Activated T-cell treated with anti-CD3 and anti-CD28 coated beads, Interleukin-2, amount 50 U/mL, for 24 hours (primary cell): ENCODE measurements at regions not wholly inside any gene's neighbourhood (a gene's known extent, or its start where the extent isn't known, plus 50 kb on each side); places are given as distances from the start of the nearest gene placed in this dataset.

Source experiments
- DNase-seq: peaks from one replicate; pipeline ENCODE4 v3.0.0-alpha.2; 2020
- H3K27ac Mint-ChIP-seq: 2 replicates; pipeline ENCODE4 v1.8.0; 2020; ENCODE audit warnings: mild to moderate bottlenecking, mixed read lengths
- H3K27me3 Mint-ChIP-seq: 2 replicates; pipeline ENCODE4 v1.8.0; 2020; ENCODE audit warnings: mixed read lengths
- H3K36me3 Mint-ChIP-seq: 2 replicates; pipeline ENCODE4 v1.8.0; 2020; ENCODE audit warnings: low read depth, mixed read lengths
- H3K4me1 Mint-ChIP-seq: 2 replicates; pipeline ENCODE4 v1.8.0; 2020; ENCODE audit warnings: low read depth, mixed read lengths
- H3K4me3 Mint-ChIP-seq: 2 replicates; pipeline ENCODE4 v1.8.0; 2020; ENCODE audit warnings: mild to moderate bottlenecking, moderate library complexity, mixed read lengths
- H3K9me3 Mint-ChIP-seq: 2 replicates; pipeline ENCODE4 v1.8.0; 2020; ENCODE audit warnings: mixed read lengths

DNA sequence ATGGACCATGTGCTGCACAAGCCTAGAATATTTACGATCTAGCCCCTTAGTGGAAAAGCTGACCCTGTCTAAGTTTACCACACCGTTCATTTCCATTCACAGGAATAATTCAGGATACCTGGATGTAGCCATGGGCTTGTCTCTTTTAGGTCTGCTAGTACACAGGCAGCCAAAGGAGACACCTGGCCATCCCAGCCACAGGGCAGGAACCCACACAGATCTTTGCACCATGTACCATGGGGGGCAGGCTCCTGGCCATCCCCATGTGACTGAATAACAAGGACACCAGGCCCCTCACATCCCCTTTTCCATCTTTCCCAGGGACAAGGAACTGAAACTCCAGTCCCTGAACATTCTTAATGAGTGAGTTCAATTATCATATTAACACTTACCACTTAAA is 467.3 kb upstream of the MYT1L start:
- no peaks in the 10 kb centered on the region for H3K36me3 Mint-ChIP-seq
- no peak overlapping the region for H3K4me3 Mint-ChIP-seq
- H3K9me3 Mint-ChIP-seq = peaks cover 2% of the 10 kb centered on the region
- H3K27ac Mint-ChIP-seq = no peak overlapping the region
- peaks cover 7% of the 10 kb centered on the region for H3K27me3 Mint-ChIP-seq
- no peak for DNase-seq
- H3K4me1 Mint-ChIP-seq = no peaks in the 10 kb centered on the region

DNA sequence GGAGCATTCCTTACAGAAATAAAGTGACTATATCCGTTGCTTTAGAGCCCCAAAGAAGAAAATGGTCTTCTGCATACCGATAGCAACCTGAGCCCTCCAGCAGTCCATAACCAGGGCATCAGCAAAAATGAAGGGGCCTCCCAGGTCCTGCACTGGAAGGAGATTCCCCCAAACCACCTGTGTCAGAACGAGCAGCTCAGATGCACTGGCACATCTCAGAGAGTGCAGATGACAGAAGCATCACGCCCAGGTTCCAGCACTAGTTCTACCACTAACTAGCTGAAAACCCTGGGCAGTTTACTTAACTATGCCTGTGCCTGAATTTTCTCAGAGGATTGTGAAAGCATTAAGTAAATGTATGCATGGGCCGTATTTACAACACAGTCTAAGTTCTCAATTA is 466.7 kb upstream of the MYT1L start:
- H3K9me3 Mint-ChIP-seq = peaks cover 2% of the 10 kb centered on the region
- H3K27me3 Mint-ChIP-seq = peaks cover 7% of the 10 kb centered on the region
- H3K27ac Mint-ChIP-seq = no peak overlapping the region
- H3K4me3 Mint-ChIP-seq = no peak overlapping the region
- H3K36me3 Mint-ChIP-seq = no peaks in the 10 kb centered on the region
- DNase-seq = no peak
- no peaks in the 10 kb centered on the region for H3K4me1 Mint-ChIP-seq

DNA sequence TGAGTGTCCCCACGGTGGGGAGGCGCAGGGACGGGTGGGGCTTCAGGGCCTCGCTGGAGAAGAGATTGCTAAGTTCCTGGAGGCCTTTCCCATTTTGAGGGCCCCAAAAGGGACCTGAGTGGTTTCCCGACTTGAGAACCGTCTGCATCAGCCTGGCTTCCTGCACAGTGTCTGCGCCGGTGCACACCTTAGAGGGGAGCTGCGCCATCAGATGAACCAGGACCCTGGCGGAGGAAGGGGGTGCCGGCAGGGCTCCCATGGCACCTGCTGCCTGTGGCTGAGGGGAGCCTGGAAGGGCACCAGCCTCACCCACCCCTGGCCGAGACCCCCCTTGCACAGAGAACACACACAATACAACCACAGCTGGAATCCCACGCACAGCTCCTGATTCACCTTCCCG is 465.1 kb upstream of the MYT1L start:
- no peaks in the 10 kb centered on the region for H3K9me3 Mint-ChIP-seq

DNA sequence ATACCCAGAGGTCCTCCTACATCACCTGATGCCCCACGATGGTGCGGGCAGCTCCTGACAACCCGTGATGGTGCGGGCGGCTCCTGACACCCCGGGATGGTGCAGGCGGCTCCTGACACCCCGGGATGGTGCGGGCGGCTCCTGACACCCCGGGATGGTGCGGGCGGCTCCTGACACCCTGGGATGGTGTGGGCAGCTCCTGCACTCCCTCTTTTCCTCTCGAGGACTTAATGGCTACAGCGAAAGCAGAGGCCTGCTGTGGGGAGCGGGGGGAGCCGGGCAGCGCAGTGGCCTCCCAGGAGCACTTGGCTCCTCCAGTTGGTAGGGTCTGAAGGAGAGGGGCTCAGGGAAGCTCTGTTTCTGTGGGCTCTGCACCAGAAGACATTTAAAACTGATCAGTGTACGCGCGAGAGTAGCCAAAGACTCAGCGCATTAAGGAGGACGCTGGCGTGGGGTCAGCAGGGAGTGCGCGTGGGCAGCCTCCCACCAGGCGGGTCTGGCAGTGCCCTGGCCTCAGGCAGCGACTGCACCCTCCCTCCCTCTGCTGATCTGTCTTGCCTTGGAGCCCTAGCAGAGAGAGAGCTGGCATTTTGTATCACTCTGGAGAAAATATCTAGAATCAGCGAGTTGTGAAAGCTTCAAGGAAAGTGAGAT is 464.5 kb upstream of the MYT1L start:
- Mint-ChIP-seq H3K27ac (no peak overlapping the region), H3K9me3 (no peaks in the 10 kb centered on the region), H3K4me3 (no peak overlapping the region), H3K4me1 (no peaks in the 10 kb centered on the region), H3K27me3 (peaks cover 7% of the 10 kb centered on the region), H3K36me3 (no peaks in the 10 kb centered on the region)
- no peak for DNase-seq

More for the DNA sequence above, 465.1 kb upstream of the MYT1L start:
- no peaks in the 10 kb centered on the region for H3K4me1 Mint-ChIP-seq
- no peak overlapping the region for H3K27ac Mint-ChIP-seq
- H3K36me3 Mint-ChIP-seq = no peaks in the 10 kb centered on the region
- peaks cover 7% of the 10 kb centered on the region for H3K27me3 Mint-ChIP-seq
- no peak overlapping the region for H3K4me3 Mint-ChIP-seq
- DNase-seq = no peak

DNA sequence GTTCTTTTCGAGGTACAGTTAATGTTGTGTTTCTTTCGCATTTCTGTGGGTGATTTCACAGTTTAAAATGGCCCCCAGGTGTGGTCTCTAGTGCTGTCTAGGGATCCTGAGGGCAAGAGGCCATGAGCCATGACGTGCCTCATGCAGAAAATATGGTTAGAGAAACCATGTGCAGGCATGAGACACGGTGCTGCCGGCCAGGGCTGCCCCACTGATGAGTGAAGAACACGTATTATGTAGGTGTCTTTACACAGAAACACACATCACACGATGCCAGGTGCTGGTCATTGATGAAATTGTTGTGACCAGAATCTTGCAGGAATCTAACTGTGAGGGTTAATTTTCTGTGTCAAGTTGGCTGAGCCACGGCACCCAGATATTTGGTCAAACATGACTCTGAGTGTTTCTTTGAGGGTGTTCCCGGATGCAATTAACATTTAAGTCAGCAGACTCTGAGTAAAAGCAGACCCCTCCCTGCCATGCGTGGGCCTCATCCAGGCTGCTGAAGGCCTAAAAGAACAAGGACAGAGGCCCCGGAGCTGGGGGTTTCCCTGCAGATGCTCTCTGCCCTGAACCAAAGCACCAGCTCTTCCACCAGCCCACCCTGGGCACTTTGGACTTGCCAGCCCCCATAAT is 463.0 kb upstream of the MYT1L start:
- Mint-ChIP-seq H3K27me3 (peaks cover 9% of the 10 kb centered on the region), H3K36me3 (no peaks in the 10 kb centered on the region), H3K4me1 (no peaks in the 10 kb centered on the region), H3K4me3 (no peak overlapping the region), H3K27ac (no peak overlapping the region), H3K9me3 (no peaks in the 10 kb centered on the region)
- DNase-seq = no peak

DNA sequence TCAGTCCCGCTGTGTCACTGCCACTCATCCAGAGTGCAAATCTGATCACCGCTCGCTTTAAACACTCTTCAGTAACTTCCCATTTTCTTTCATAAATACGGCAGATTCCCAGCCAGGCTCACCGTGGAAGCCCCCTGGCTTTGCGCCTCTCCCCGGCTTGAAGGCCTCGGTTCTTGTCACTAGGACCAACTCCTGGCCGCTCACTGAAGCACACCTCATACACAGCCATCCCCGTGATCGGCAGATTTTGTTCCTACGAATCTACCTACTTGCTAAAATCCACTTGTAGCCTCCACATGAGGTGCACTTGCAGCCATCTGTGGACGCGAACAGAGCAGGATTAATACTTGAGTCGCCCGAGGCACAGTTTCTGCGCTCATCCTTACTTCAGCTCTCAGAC is 462.4 kb upstream of the MYT1L start:
- no peak overlapping the region for H3K27ac Mint-ChIP-seq
- H3K27me3 Mint-ChIP-seq = peaks cover 7% of the 10 kb centered on the region

DNA sequence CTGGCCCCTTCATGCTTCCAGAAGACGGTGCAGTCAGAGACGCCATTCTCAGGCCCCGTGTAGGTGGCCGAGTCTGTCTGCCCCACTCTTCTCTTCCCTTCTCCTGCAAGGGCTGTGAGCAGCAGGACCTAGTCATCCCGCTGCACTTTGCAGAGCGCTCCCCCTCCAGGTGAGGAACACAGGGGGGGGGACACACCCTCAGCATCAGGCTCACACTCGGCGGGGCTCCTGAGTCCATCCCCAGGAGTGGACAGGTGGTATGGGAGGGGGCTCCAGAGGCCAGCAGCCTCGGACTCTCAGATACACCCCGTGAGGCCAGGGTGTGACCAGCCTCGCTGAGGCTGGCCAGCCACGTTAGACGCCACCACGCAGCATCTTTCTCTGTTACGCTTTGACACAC is 460.5 kb upstream of the MYT1L start:
- Mint-ChIP-seq H3K9me3 (no peaks in the 10 kb centered on the region), H3K4me1 (no peaks in the 10 kb centered on the region), H3K27me3 (peaks cover 4% of the 10 kb centered on the region), H3K27ac (no peak overlapping the region), H3K36me3 (no peaks in the 10 kb centered on the region), H3K4me3 (no peak overlapping the region)
- DNase-seq = no peak

More for the DNA sequence above, 462.4 kb upstream of the MYT1L start:
- Mint-ChIP-seq H3K9me3 (no peaks in the 10 kb centered on the region), H3K4me1 (no peaks in the 10 kb centered on the region), H3K4me3 (no peak overlapping the region), H3K36me3 (no peaks in the 10 kb centered on the region)
- DNase-seq = no peak

DNA sequence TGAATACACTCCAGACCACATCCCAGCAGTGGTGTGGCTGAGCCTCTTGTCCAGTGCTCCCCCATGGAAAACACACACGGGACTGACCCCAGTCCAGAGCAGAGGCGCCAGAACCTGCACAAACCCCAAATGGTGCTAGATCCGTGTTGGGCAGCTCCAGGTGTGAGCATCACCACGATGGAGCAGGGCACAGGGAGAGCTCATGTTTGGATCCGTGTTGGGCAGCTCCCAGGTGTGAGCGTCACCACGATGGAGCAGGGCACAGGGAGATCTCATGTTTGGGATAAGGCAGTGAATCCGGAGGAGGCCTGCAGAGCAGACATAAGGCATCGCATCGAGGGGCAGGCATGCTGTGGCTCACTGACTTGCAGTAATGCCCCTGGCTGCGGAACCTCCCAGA is 460.0 kb upstream of the MYT1L start:
- Mint-ChIP-seq H3K9me3 (no peaks in the 10 kb centered on the region), H3K4me3 (no peak overlapping the region), H3K36me3 (no peaks in the 10 kb centered on the region), H3K27me3 (peaks cover 4% of the 10 kb centered on the region), H3K27ac (no peak overlapping the region), H3K4me1 (no peaks in the 10 kb centered on the region)
- no peak for DNase-seq

DNA sequence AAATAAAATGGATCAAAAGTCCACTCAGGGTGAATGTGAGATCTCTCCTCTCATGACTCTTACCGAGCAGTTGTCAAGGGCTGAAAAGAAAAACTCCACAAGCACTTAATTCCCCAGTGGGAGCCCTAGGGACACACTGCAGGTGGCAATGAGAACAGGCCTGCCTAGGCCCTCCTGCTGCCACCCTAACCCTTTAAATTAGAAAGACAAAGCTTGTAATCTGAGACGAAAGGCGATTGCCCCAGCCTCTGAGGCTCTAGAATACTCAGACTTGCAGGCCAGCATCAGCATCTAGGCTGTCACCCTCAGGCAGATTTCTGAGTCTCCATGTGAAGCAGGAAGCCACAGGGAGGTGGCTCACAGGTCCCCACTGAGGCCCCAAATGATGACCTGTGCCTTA is 457.0 kb upstream of the MYT1L start:
- Mint-ChIP-seq H3K27me3 (peaks cover 16% of the 10 kb centered on the region), H3K4me3 (no peak overlapping the region), H3K36me3 (no peaks in the 10 kb centered on the region), H3K9me3 (no peaks in the 10 kb centered on the region), H3K27ac (no peak overlapping the region), H3K4me1 (no peaks in the 10 kb centered on the region)
- DNase-seq = no peak

DNA sequence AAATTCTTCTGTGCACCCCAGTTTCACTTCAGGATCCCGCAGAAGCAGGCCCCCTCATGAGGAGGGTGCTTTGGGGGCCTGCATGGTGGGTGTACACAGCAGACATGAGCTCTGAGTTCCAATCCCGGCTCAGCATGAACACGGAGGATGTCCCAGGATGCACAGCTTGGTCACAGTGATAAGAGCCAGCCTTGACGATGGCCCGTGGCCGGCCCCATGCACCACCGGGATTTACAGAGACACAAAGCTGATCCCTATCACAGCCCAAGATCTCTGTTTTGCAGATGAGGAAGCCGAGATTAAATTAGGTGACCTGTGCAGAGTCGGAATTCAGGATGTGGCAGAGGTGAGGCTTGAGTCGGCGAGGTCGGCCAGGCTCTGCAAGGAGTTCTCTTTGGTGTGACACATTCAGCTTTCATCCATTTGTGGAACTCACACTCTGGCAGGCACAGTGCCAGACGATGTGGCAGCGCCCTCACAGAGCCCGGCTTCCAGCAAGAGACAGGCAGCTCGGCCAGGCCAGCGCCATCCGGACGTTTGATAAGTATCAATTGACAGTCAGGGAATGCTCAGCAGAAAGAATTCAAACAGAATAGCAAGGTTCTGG is 456.3 kb upstream of the MYT1L start:
- Mint-ChIP-seq H3K9me3 (no peaks in the 10 kb centered on the region), H3K27ac (no peak overlapping the region), H3K27me3 (peaks cover 17% of the 10 kb centered on the region), H3K4me3 (no peak overlapping the region), H3K4me1 (no peaks in the 10 kb centered on the region), H3K36me3 (no peaks in the 10 kb centered on the region)
- no peak for DNase-seq

DNA sequence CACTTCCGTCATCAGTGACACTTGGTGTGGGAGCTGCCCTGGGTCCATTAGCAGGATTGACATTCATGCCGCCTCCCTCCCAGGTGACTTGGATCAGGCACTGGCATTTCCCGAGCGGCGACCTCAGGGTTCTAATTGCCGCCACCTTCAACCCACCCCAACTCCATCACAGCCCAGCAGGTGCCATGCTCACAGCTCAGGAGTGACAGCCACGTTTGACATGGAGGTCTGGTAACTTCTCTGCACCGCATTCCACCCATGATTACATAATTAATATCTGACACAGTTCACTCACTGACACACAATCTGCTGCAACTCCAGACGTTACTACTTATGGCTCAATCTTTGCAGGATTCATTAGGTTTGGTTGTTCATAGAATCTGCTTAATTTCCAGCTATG is 450.9 kb upstream of the MYT1L start:
- no peaks in the 10 kb centered on the region for H3K4me1 Mint-ChIP-seq
- peaks cover 18% of the 10 kb centered on the region for H3K9me3 Mint-ChIP-seq
- H3K27me3 Mint-ChIP-seq = peaks cover 13% of the 10 kb centered on the region
- H3K4me3 Mint-ChIP-seq = no peak overlapping the region
- no peak overlapping the region for H3K27ac Mint-ChIP-seq
- DNase-seq = no peak
- no peaks in the 10 kb centered on the region for H3K36me3 Mint-ChIP-seq

DNA sequence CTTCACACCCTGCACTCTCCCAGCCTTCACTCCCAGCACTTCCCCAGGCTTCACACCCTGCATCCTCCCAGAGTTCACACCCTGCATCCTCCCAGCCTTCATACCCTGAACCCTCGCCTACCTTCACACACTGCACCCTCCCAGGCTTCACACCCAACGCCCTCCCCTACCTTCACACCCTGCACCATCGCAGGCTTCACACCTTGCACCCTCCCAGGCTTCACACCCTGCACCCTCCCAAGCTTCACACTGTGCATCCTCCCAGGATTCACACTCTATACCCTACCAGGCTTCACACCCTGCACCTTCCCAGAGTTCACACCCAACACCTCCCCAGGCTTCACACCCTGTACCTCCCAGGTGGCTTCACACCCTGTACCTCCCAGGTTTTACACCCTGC is 448.7 kb upstream of the MYT1L start:
- Mint-ChIP-seq H3K36me3 (no peaks in the 10 kb centered on the region), H3K4me3 (no peak overlapping the region), H3K27ac (no peak overlapping the region), H3K9me3 (peaks cover 21% of the 10 kb centered on the region), H3K27me3 (peaks cover 13% of the 10 kb centered on the region), H3K4me1 (no peaks in the 10 kb centered on the region)
- no peak for DNase-seq

DNA sequence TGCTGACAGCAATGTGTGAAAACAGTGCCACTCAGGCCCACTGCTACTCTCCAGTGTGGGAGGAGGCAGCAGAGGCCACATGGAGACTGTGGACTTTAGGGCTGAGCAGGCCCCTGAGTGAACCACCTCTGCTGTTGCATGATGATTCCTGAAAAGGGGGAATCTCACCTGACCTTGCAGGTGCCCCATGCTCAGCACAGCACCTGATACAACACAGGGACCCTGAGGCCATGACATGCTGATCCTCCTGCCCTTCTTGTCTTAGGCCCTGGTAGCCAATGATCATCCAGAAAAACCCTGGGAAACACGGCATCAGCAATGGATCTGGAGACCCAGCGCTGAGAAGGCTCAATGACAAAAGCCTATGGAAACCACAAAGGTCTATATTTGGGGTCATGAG is 446.8 kb upstream of the MYT1L start:
- H3K36me3 Mint-ChIP-seq = no peaks in the 10 kb centered on the region
- peaks cover 21% of the 10 kb centered on the region for H3K9me3 Mint-ChIP-seq
- no peak overlapping the region for H3K4me3 Mint-ChIP-seq
- H3K27ac Mint-ChIP-seq = no peak overlapping the region
- no peaks in the 10 kb centered on the region for H3K27me3 Mint-ChIP-seq
- no peak for DNase-seq
- no peaks in the 10 kb centered on the region for H3K4me1 Mint-ChIP-seq

DNA sequence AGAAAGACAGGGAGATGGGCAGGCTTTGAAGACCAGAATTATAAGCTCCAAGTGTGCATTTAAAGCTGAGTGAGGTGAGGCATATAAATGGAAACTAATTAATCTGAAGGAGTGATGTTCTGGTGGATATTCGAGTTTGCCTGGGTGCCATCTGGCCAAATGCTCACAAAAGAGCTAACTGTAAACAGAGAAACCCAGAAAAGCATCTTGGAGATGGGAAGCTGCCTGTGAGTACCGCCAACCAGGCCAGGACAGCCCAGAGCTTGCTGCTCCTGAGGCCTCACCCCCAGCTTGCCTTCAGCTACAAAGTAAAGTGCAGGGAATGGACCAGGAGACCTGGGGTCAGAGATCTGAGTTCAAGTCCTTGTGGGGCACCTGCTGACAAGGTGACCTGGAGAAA is 446.1 kb upstream of the MYT1L start:
- no peak for DNase-seq
- H3K4me3 Mint-ChIP-seq = no peak overlapping the region
- no peak overlapping the region for H3K27ac Mint-ChIP-seq
- H3K9me3 Mint-ChIP-seq = peaks cover 21% of the 10 kb centered on the region
- no peaks in the 10 kb centered on the region for H3K27me3 Mint-ChIP-seq
- H3K4me1 Mint-ChIP-seq = no peaks in the 10 kb centered on the region
- H3K36me3 Mint-ChIP-seq = no peaks in the 10 kb centered on the region

DNA sequence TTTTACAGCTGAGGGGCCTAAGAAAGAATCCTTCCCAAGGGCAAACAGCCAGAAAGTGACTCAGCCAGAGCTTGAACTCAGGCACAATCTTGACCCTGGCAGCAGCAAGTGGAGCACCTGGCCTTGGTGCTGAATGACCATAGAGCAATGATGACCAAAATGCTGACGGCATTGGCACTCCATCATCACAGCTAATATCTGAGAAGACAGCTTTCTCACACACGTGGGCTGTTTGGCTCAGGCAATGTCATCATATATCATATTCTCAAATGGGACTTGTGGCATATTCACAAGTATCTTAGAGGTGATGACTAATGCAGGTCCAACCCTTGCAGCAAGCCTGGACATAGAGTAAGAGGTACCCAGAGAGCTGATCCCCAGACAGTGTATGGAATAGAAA is 443.9 kb upstream of the MYT1L start:
- Mint-ChIP-seq H3K4me3 (no peak overlapping the region), H3K27me3 (no peaks in the 10 kb centered on the region), H3K36me3 (no peaks in the 10 kb centered on the region), H3K9me3 (peaks cover 10% of the 10 kb centered on the region), H3K27ac (no peak overlapping the region), H3K4me1 (no peaks in the 10 kb centered on the region)
- DNase-seq = no peak
